HG03097 (cell line): ENCODE measurements at regions not wholly inside any gene's neighbourhood (a gene's known extent, or its start where the extent isn't known, plus 50 kb on each side); places are given as distances from the start of the nearest gene placed in this dataset.

Source experiments
- ATAC-seq: cut with Tn5 transposase; IDR thresholded peaks from one replicate; pipeline ENCODE4 v1.9.1; 2021; ENCODE audit not compliant: unreplicated experiment, low FRiP score

DNA sequence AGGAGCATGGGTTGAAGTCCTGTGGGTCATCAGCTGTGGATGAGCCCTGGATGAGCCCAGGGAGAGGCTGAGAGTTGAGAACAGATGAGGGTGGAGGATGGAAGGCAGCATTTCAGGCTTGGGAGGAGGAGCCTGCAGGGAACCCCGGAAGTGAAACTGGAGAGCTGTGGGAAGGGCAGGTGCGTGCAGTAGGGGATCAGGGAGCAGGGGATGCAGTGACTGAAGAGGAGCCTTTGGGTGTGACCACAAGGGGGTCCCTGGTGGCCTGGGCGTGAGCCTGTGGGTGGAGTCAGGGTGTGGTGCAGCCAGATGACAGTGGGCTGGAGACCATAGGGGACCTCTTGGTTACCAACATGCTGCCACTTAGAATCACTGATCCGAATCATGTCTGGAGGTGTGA, 115.5 kb downstream of the PAPOLA start:
- ATAC-seq: no peak

DNA sequence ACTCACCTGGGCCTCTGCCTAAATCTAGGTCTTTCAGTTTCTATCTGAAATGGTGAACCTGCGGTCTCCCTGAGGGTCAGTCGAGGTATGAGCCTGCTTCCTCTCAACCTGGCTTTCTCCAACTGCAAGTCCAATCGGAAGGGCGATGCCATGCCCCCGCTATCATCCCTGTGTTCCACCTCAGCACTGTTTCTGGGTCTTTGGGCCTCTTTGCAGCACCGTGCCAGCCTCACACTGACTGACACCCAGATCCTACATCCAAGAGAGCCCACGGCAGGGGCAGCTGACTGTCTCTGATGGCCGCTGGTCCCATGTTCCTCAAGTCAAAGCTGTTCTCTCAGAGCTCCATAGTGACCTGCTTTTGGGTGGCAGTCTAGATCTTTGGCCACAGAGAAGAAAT, 120.7 kb downstream of the PAPOLA start:
- ATAC-seq: no peak

DNA sequence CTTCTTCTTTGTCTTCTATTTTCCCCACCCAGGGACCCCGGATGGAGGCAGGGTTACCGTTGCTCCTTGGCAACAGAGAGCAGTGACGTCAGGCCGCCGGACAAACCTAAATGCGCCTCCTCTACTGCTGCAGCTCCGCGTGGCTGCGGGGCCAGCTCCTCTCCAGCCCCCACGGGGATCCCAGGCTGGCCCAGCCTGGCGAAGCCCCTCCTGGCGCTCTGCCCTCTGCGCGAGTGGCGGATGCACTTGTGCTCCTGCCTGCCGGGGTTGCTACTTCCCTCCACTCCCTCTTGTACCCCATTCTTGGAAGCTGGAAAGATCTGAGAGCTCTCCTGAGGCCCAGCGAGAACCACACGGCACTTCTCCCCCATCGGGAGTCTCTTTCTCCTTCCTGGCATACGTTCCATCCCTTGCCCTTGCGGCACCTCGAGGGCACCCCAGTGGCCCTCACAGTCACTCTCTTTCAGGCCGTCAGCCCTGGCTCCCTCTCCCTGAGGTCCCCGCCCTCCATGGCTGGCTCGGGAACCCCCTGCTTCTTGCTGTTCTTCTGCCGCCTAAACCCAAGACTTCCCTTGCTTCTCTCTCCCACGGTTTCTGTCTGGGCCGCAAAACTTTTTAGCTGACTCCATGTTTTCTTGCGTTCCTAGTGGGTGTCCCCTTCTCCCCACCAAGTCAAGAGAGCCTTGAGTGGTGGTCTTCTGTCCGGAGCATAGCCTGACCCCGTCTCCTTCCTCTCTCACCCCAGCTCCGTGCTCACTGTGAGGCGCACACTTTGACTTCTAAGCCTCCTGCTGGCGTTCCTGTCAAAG, 121.7 kb downstream of the PAPOLA start:
- no peak for ATAC-seq

DNA sequence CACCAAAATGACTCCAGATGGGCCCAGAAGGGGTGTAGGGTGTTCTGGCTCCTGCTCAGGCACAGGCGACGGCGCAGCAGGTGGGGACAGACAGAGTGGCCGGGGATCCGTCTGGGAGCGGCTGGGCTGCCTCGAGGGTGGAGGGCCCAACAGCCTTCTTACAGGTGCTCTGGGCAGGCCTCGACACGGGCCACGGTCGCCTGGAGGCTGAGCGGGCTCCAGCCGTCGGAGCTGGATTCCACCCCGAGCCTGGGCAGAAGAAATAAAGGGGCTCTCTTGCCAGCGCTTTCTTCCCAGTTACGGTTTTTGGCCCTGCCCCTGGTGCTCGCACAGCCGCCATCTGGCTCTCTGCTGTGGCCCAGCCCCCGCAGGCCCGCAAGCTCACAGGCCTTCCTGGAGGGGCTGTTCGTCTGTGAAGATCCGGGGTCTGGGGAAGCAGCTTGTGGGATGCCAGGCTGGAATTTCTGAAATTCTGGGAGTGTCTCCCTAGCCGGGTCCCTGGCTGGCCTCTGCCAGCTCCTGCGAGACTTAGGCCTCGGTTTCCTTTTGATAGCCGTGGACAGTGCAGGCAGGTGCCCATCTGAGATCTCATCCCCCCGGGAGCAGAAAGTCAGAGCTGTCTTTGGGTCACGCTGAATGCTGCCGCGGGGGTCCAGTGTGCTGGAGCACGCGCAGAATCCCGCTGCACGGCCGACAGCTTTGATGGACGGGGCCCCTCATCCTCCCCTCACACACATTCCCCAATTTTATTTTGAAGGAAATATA, 122.7 kb downstream of the PAPOLA start:
- ATAC-seq: no peak

DNA sequence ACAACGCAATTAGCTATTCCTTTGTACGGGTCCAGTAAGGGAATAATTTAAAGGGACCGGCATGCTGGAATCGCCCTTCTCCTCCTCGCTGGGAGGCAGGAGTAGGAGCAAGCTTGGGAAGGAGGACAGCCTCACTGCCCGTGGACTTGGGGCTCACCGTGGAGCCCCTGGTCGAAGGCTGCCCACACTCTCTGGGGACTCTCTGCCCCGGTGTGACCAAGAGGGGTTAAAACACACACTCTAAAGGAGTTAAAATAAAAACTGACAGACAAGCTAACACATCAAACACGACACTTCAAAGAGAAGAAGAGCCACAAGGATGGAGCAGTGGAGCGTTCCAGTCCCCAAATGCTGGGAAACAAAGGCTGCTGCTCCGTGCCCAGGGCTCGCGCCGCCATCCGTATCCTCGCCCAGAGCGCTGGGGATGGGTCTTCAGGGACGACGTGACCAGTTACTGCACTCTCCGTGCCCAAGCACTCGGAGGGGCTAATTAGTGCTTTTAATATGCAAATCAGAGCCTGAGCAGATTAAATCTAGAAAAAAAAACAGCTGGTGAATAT, 123.3 kb downstream of the PAPOLA start:
- no peak for ATAC-seq

DNA sequence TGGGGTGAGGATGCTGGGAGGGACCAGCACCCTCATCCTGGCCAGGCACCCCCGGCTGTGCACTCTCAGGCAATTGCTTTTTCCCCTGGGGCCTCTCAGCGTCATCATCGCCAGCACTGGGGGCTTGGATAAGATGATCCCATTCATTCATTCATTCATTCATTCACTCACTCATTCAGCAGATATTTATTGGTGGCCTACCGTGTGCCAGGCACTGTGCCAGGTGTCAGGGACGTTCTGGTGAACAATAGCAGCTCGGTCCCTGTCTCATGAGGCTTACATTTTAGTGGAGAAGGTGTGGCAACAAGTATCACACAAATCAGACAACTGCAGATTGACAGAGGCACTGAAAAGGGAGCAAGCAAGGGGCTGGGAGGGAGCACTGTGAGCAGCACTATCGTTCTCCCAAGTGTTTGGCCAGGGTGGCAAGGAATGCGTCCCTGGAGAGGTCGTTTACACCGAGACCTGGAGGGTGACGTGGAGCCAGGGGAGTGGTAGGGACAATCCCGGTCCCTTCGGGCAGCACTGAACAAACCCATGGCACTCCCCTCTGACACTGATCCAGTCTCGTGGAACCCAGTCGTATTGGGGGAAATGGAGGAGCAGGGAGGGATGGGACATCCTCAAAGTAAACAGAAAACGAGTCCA, 124.1 kb downstream of the PAPOLA start:
- ATAC-seq: no peak

DNA sequence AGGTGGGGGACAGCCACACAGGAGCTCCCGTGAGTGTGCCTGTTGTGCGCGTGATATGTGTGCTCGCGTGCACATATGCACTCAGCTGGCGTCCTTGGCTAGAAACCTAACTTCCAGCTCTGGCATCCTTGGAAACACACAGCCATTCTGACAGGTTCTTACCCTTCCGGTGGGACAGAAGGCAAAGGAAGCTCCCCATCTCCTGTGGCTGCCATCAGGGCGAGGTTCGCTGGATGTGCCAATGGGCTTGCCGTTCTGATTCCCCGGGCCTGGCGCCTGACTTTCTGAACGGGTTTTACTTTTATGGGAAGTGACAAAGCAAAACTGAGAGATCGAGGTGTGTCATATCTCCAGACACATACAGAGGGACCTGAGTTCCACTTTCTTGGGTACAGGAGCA, 124.7 kb downstream of the PAPOLA start:
- no peak for ATAC-seq

DNA sequence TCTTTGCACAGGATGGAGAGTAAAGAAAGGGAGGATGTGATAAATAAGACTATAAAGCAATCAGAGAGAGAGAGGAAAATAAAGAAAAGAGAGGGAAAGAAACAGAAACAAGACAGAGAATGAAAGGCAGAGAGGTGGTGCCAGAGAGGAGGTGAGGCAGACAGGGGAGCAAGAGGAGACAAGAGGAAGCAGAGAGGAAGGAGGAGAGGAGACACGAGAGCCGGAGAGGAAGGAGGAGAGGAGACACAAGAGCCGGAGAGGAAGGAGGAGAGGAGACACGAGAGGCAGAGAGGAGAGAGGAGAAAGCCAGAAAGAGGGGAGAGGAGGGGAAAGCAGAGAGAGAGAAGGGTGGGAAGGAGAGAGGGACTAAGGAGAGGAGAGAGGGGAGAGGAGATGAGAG, 125.2 kb downstream of the PAPOLA start:
- no peak for ATAC-seq

DNA sequence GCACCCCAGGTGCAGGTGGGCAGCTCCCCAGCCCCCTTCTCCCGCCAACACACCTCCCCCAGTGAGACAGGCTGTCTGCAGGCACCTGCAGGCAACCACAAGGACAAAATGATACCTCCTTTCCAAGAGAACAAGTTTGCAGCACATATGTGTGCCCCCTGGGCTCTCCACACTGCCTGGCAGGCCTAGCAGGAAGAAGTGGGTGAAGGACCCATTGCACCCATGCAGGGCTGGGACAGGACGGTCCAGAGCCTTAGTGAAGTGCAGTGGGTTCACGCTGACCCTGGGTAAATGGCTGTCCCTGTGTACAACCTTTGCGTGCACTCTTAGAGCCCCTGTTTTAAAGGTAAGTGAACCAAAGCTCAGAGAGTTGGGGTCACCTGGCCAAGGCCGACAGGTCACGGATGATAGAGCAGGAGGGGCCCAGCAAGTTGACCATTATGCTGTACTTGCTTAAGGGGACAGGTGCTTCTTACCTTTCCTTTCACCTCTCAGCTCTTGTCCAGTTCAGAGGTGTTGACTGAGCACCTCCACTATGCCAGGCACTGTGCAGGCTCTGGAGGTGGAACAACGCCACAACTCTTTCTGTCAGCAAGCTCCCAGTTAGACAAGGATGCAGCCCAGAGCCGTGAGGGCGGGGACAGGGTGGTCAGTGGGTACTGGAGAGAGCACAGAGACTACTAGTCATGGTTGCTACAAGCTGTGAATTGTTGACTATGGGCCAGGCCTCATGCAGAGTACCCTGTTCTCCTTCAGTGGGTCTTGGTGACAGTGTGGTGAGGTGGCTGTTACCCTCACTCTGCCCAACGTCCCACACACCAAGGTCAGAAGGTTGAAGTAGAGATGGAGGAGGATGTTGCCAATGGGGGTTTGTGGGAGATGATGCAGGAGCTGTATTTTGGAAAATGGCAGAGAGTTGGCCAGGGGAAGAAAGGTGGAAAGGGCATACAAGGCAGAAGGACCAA, 125.9 kb downstream of the PAPOLA start:
- ATAC-seq: no peak

DNA sequence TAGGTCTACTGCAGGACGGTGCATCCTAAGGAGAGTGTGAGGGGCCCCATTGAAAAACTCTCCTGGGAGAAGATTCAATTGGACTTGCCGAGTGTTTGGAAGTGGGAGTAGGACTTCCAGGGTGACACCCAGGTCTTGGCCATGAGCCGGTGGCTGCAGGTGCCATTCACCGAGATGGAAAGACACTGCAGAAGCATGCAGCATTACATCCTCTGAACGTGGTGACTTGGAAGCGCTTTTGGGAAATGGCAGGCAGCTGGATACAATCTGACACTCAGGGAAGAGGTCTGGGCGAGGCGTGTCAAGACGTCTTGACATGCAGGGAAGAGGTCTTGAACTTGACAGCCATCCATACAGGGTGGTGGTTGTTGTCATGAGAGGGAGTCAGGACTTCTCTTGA, 126.9 kb downstream of the PAPOLA start:
- ATAC-seq: no peak

DNA sequence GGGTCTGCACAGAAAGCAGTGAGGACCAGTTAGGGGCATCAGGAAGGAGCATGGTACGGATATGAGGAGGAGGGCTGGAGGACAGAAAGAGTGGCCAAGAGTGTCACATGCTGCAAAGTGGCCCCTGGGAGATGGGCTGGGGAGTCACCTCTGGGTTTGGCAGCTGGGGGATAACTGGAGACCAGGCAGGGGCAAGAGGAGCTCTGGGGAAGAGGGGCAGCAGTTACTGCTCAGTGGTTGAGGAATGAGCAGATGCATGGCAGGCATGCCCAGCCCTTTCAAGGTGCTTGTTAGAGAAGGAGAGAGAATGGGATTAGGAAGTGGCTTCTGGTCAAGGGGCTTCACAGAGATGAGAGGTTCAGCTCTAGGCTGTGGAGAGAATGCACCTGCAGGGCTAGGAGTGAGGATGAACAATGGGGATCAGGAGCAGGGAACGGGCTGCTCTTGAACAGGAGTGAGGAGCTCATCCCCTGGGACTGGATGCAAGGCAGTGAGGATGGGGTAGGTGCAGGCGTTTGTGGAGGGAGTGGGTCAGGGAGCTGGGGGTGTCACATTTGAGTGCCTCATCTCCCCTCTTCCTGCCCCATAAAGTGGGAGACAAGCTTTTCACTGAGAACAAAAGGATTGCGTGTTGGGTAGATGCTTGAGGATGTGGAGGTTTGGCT, 127.5 kb downstream of the PAPOLA start:
- ATAC-seq: no peak

DNA sequence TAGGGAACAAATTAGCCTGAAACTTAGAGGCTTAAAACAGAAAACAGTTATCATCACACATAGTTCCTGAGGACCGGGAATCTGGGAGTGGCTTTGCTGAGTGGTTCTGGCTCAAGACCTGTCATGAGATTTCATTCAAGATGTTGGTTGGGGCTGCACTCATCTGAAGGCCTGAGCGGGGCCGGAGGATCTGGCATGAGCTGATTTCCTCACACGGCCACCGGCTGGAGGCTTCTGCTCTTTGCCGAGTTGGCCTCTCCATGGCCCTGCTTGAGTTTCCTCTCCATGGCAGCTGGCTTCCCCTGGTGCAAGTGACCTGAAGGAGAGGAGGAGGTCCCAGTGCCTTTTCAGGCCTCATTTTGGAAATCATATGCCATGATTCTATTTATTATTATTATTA, 128.1 kb downstream of the PAPOLA start:
- ATAC-seq: no peak

DNA sequence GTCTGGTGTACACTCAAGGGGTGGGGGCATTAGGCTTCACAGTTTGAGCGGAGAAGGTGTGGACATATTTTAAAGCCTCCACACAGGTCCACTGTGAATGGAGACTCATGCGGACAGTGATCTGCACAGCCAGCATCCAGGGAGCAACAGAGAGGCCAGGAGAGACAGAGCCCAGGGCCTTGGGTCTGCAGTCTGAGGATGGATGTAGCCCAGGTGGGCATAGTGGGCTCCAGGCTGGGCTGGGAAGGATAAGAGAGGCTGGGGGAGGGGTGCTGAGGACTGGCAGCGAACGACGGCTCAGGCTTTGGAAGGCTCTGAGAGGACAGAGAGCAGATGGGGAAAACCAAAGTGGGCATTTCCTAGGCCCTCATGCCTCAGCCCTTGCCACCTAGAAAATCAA, 128.8 kb downstream of the PAPOLA start:
- no peak for ATAC-seq

DNA sequence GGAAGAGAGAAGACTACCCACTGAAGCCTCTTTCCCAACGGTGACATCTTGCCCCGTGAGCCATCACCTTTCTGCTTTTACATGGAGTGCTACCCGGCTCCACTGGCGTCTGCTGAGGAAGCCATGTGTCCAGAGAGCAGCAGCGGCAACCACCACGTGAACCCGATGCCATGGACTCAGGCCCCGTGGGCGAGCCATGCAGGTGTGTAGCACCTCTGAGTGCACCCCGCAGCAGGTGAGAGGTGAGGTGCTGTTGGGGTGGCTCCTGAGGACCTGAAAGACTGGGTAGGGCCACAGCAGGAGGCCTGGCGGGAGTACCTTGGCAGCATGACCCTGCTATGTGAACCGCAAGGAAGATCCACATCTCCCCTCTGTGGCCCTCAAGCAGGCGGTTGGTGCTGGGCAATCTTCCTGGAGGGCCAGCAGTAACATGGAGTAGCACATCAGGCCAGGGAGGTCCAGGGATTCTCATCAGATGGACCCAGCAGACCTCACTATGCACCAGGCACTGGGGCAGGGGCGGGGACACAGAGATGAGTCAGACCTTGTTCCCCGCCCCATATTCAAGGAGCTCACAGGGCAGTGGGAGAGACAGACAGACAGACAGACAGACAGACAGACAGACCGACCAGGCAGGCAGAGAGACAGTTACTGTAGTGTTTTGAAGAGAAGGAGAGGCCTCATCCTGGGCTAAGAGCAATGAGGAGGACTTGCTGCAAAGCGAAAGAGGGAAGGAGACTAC, 129.6 kb downstream of the PAPOLA start:
- no peak for ATAC-seq

DNA sequence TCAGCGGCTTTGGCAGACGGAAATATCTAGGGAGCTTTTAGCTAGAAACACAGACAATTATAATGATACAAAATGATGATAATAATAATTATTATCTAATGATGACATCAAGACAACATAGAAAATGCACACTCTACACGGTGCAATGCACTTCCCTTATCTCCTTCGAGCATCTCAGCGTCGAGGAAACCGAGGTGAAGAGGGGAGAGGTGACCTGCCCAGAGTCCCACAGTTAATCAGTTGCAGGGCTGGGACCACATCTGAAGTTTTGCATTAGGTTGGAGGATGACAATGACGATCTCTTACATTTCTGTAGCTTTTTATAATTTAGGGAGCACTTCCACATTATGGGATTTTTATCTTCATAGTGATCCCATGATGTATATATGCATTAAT, 130.2 kb downstream of the PAPOLA start:
- no peak for ATAC-seq

DNA sequence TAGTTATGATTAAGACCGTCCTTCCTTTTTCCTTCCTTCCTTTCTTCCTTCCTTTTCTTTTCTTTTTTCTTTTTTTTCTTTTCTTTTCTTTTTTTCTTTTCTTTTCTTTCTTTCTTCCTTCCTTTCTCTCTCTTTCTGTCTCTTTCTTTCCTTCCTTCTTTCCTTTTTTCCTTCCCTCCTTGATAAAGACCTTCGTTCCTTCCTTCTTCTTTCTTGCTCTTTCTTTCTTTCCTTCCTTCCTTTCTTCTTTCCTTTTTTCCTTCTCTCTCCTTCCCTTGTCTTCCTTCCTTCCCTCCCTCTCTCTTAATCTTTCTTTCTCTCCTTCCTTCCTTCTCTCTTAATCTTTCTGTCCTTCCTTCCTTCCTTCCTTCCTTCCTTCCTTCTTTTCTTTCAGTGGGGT, 130.9 kb downstream of the PAPOLA start:
- ATAC-seq: no peak

DNA sequence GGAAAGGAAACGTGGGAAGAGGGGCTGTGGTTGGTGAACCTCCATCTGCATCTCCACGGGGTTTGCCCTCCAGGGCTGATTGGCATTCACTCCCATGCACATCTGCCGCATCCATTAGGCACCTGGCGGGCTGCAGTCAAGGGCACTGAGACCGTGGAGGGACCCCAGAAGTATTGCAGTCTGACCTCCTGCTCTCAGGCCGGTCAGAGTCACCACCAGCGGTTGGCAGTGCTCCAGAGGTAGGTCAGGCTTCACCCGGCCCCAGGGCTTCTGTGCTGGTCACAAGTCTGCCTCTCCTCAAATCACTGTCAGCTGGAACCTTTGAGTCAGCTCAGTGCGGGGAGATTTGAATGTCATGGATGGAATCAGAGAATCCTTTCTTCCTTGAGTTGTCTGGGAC, 132.3 kb downstream of the PAPOLA start:
- ATAC-seq: no peak

DNA sequence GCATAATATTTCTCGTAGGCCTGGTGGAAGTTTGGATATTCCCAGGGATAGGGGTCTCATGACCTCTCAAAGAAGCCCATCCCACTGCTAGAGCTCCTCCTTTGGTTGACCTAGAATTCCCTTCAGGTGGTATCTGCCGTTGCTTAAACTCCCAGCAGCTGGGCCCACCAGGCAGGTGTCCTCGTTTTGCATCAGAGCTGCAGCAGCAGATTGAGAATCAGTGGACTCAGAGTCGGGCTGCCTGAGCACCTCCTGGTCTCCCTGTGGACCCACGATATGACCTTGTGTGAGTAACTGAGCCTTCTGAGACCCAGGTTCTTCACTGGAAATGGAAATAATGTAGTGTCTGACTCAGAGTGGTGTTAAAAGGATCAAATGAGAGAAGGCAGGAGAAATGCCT, 132.7 kb downstream of the PAPOLA start:
- ATAC-seq: no peak

DNA sequence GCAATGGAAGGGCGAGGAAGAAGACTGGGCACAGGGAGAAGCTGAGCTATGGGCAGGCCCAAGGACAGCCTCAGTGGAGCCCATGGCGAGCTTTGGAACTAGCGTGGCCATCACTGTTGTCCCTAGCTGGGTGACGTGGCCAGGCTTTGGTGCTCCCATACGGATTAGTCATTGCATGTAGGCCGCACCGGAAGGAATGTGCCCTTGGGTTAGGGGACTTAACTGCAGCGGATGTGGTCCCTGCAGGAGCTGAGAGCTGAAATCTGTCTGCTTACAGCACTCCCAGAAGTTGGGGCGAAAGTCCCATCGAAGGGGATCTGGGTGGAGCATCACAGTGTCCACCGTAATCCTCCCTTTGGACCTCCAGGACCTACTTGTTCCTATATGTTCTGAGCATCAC, 133.7 kb downstream of the PAPOLA start:
- no peak for ATAC-seq
